ENCODE measurements at regions not wholly inside any gene's neighbourhood (a gene's known extent, or its start where the extent isn't known, plus 50 kb on each side); places are given as distances from the start of the nearest gene placed in this dataset.

- TF ChIP-seq, protein P1, sequence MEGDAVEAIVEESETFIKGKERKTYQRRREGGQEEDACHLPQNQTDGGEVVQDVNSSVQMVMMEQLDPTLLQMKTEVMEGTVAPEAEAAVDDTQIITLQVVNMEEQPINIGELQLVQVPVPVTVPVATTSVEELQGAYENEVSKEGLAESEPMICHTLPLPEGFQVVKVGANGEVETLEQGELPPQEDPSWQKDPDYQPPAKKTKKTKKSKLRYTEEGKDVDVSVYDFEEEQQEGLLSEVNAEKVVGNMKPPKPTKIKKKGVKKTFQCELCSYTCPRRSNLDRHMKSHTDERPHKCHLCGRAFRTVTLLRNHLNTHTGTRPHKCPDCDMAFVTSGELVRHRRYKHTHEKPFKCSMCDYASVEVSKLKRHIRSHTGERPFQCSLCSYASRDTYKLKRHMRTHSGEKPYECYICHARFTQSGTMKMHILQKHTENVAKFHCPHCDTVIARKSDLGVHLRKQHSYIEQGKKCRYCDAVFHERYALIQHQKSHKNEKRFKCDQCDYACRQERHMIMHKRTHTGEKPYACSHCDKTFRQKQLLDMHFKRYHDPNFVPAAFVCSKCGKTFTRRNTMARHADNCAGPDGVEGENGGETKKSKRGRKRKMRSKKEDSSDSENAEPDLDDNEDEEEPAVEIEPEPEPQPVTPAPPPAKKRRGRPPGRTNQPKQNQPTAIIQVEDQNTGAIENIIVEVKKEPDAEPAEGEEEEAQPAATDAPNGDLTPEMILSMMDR (conservative IDR thresholded peaks at IDR 0.05): no peak
- no peak for TF ChIP-seq ZFX (IDR thresholded peaks at IDR 0.05)
Observed at GRCh38 chr13:83184150-83184475, 698.2 kb downstream of the SLITRK1 start.
